Activated CD4-positive, CD25-positive, alpha-beta regulatory T cell treated with anti-CD3 and anti-CD28 coated beads, Interleukin-2, amount 50 U/mL, for 16 hours (primary cell): ENCODE measurements at regions not wholly inside any gene's neighbourhood (a gene's known extent, or its start where the extent isn't known, plus 50 kb on each side); places are given as distances from the start of the nearest gene placed in this dataset.

Source experiments
- DNase-seq: peaks from one replicate; pipeline ENCODE4 v3.0.0-alpha.2; 2020; ENCODE audit warnings: low read depth, low spot score

GRCh38 chr6:169954977-169955376 is 203.6 kb downstream of the ERMARD start:
- no peak for DNase-seq

GRCh38 chr6:169953686-169954085 is 202.3 kb downstream of the ERMARD start:
- DNase-seq, result no peak

- DNase-seq, result no peak
Measured at GRCh38 chr6:169950558-169950957, 199.1 kb downstream of the ERMARD start.

- DNase-seq, result no peak
Measured at GRCh38 chr6:169949511-169950097, 198.2 kb downstream of the ERMARD start.

DNA sequence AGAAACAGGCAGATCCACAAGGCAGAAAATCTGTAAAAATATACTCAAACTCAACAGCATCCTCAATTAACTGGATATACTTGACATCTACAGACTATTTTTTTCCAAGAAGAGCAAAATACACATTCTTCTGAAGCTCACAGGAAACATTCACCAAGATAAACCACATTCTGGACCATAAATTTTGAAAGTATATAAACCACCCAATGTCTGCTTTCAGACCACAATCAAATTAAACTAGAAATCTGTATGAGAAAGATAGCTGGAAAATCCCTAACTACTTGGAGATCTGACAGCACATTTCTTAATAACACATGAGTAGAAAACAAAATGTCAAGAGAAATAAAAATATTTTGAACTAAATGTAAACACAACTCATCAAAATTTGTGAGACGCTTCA is 195.5 kb downstream of the ERMARD start:
- DNase-seq, result no peak

GRCh38 chr6:169945117-169945516 is 193.7 kb downstream of the ERMARD start:
- DNase-seq, result no peak

- no peak for DNase-seq
Measured at GRCh38 chr6:169944415-169944814, 193.0 kb downstream of the ERMARD start.

DNA sequence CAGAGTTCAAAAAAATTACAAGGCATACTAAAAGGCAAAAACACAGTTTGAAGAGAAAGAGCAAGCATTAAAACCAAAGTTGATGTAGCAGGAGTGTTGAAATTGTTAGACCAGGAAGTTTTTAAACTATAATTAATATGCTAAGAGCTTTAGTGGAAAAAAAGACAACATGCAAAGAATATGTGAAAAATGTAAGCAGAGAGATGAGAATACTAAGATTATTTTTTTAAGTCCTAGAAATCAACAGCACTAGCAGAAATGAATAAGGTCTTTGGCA is 192.6 kb downstream of the ERMARD start:
- DNase-seq, result no peak

GRCh38 chr6:169943241-169944060 is 192.0 kb downstream of the ERMARD start:
- no peak for DNase-seq

DNA sequence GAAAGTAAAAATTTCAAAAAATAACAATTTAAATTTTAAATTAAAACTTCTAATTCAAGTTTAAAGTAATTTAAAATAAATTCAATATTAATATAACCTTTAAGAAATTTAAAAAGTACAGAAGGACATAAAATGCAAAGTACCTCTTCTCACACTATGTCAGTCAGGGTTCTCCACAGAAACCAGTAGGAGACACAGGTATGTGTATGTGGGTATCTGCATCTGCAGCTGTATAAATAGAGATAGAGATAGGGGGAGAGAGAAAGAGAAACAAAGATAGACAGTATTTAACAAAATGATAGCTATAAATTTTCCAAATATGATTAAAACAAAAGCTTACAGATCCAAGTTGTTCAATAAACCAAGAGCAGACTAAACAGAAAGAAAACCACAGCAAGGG is 190.8 kb downstream of the ERMARD start:
- no peak for DNase-seq

GRCh38 chr6:169940481-169941271 is 189.3 kb downstream of the ERMARD start:
- DNase-seq, result no peak

- DNase-seq, result no peak
Measured at GRCh38 chr6:169939554-169940164, 188.2 kb downstream of the ERMARD start.

DNA sequence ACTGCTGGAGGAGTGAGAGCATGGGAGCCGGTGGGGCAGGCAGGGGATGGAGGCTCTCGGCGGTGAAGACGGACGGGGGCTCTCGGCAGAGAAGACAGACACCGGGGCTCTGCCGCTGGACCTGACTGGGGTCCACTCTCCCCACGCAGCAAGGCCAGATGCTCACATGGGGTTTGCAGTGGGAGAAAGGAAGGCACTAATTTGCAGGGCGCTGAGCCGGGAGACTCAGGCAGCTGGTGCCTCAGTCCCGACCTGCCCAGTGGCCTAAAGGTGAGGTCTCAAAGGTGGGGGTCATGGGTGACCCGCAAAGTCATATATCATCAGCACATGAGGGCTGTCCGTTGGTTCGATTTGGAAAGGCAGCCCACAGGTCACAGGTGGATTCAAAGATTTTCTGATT is 187.3 kb downstream of the ERMARD start:
- no peak for DNase-seq

- no peak for DNase-seq
Measured at GRCh38 chr6:169938262-169938701, 186.9 kb downstream of the ERMARD start.

GRCh38 chr6:169937389-169938261 is 186.2 kb downstream of the ERMARD start:
- no peak for DNase-seq

GRCh38 chr6:169936355-169936975 is 185.0 kb downstream of the ERMARD start:
- no peak for DNase-seq

- no peak for DNase-seq
Measured at GRCh38 chr6:169935861-169936260, 184.4 kb downstream of the ERMARD start.

DNA sequence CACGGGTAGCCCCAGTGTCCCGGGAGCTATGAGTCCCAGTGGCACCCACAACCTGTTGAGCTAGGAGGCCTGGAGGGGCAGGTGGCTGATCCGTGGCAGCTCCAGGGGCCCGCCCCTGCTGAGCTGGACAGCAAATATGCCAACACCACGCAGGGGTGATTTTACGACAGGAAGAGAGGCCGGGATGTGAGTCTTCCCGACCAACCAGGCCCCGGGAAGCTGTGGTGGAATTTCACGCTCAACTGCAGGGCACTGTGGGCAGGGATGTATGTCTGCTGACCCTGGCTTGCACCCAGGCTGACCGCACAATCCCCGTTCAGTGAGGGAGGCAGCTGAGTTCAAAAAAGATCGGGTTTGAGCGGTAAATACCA is 183.9 kb downstream of the ERMARD start:
- no peak for DNase-seq

- DNase-seq, result no peak
Measured at GRCh38 chr6:169934699-169935347, 183.4 kb downstream of the ERMARD start.
